Gastroesophageal sphincter (tissue), 4 donors: ENCODE measurements at regions not wholly inside any gene's neighbourhood (a gene's known extent, or its start where the extent isn't known, plus 50 kb on each side); places are given as distances from the start of the nearest gene placed in this dataset.
A peak's percentile ranks its signal among the peaks of the same experiment; 100 is the strongest.

Experiments used
- ATAC-seq: fragments of 150-250 bp; one replicate; pipeline ENCODE4 v1.9.1; 2016; ENCODE audit warnings: mild to moderate bottlenecking, moderate library complexity
- H3K27ac ChIP-seq, 4 donors: fragments of 200-600 bp; sonication (generic) in 3 of 4; 1 replicate in 3 of 4; 2 replicates in 1 of 4; pipeline ENCODE4 v1.5.1; 2016 to 2019
- H3K27me3 ChIP-seq: fragments of 200-600 bp; sonication (generic); one replicate; pipeline ENCODE4 v1.5.1; 2019
- H3K36me3 ChIP-seq, 2 donors: fragments of 200-600 bp; sonication (generic); one replicate each; pipeline ENCODE4 v1.5.1; 2019; ENCODE audit warnings: control low read depth in 1 of 2
- H3K4me1 ChIP-seq, 3 donors: fragments of 200-600 bp; sonication (generic); 1 replicate in 2 of 3; 2 replicates in 1 of 3; pipeline ENCODE4 v1.5.1; 2016 to 2019; ENCODE audit warnings: control low read depth in 2 of 3
- H3K4me3 ChIP-seq, 2 donors: fragments of 200-600 bp; sonication (generic); one replicate each; pipeline ENCODE4 v1.5.1; 2019; ENCODE audit warnings: mild to moderate bottlenecking in 1 of 2, moderate library complexity in 1 of 2
- H3K9me3 ChIP-seq, 3 donors: fragments of 200-600 bp; sonication (generic); one replicate each; pipeline ENCODE4 v1.5.1; 2017 to 2019; ENCODE audit warnings: control low read depth in 2 of 3
- EP300 ChIP-seq: sonication (generic); formaldehyde crosslinking; IDR thresholded peaks from one replicate; pipeline ENCODE4 v1.6.1; 2017; ENCODE audit warnings: antibody characterized with exemption, mild to moderate bottlenecking
- POLR2A ChIP-seq, 2 donors: fragments of 450-650 bp; IDR thresholded peaks; one replicate each; pipeline ENCODE4 v1.6.1; 2017; ENCODE audit warnings: antibody characterized with exemption in 2 of 2, mild to moderate bottlenecking in 2 of 2, moderate library complexity in 1 of 2
- POLR2AphosphoS5 ChIP-seq: sonication (generic); formaldehyde crosslinking; IDR thresholded peaks from one replicate; pipeline ENCODE4 v1.6.1; 2017; ENCODE audit warnings: antibody characterized with exemption
- WGBS, 2 donors: methylation state at CpG; one replicate each; pipeline ENCODE4 v1.1.5; 2018; ENCODE audit warnings: low coverage in 1 of 2; 5-methylcytosine and 5-hydroxymethylcytosine counted together
- TF ChIP-seq, protein P1 (sequence below), 4 experiments: fragments of 200-600 bp in 2 of 4; fragments of 450-650 bp in 2 of 4; sonication (generic) in 1 of 4; IDR thresholded peaks; one replicate each; pipeline ENCODE4 v1.5.1; 2017 to 2019; ENCODE audit warnings: antibody characterized with exemption in 4 of 4, mild to moderate bottlenecking in 2 of 4, moderate library complexity in 2 of 4

DNA sequence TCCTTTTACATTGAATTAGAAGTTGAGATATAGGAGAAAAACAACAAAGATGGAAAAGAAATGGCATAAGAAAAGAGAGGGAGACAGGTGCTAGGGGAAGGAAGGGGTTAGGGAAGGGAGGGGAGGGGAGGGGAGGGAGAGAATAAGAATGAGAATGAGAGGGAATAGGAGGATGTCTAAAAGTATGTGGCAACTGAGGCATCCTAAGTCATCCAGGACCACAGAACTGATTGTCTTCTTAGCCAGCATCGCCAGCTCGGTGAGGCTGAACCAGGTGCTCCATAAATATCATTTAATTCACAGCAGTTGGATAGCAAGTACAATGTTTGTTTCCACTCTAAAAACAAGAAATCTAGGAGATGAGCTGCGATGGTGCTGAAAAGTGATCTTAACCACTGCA is 393.5 kb downstream of the TMEM182 start:
- Histone ChIP-seq H3K27ac (no peak overlapping the region), H3K4me3 (no peak overlapping the region), H3K9me3 (no peaks in the 10 kb centered on the region), H3K27me3 (no peaks in the 10 kb centered on the region), H3K4me1 (peaks cover 3 to 26% (median 4%) of the 10 kb centered on the region in 3 donors), H3K36me3 (no peaks in the 10 kb centered on the region)
- TF ChIP-seq, protein P1, sequence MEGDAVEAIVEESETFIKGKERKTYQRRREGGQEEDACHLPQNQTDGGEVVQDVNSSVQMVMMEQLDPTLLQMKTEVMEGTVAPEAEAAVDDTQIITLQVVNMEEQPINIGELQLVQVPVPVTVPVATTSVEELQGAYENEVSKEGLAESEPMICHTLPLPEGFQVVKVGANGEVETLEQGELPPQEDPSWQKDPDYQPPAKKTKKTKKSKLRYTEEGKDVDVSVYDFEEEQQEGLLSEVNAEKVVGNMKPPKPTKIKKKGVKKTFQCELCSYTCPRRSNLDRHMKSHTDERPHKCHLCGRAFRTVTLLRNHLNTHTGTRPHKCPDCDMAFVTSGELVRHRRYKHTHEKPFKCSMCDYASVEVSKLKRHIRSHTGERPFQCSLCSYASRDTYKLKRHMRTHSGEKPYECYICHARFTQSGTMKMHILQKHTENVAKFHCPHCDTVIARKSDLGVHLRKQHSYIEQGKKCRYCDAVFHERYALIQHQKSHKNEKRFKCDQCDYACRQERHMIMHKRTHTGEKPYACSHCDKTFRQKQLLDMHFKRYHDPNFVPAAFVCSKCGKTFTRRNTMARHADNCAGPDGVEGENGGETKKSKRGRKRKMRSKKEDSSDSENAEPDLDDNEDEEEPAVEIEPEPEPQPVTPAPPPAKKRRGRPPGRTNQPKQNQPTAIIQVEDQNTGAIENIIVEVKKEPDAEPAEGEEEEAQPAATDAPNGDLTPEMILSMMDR (IDR thresholded peaks at IDR 0.05): no peak
- TF ChIP-seq POLR2A (IDR thresholded peaks at IDR 0.05) (no peak), EP300 (no peak), POLR2AphosphoS5 (no peak)
- ATAC-seq: no peak
- WGBS, 2 donors: 83 to 100% methylated on average over 3 of the region's 3 CpGs

DNA sequence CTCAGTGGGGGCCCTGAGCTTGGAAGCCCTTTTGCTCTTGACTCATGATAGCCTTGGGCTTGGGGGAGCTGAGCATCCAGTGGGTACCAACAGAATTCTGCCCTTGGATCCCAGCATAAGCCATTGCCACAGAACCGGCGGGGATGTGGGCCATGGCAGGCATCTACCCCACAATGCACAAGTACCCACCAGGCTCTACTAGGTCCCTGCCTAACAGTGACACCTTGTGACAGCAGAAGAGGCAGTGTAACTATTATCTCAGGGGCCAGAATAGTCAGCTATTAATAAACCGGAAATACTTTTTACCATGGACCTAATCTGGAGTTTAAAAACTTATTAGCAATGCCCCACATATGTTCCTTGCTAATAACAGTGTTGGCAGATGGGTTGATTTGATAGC is 397.2 kb downstream of the TMEM182 start:
- ATAC-seq: no peak
- H3K27me3 ChIP-seq: no peaks in the 10 kb centered on the region
- H3K36me3 ChIP-seq: no peaks in the 10 kb centered on the region
- peaks cover 3 to 10% (median 4%) of the 10 kb centered on the region in 3 donors for H3K4me1 ChIP-seq
- no peaks in the 10 kb centered on the region for H3K9me3 ChIP-seq
- no peak overlapping the region for H3K4me3 ChIP-seq
- WGBS, 2 donors: 69% methylated on average over 1 of the region's 3 CpGs; no CpG with 5 or more reads in 1 of the 2 donors
- TF ChIP-seq EP300: no peak
- TF ChIP-seq, protein P1 (IDR thresholded peaks at IDR 0.05): no peak
- TF ChIP-seq POLR2A (IDR thresholded peaks at IDR 0.05): no peak
- no peak for TF ChIP-seq POLR2AphosphoS5
- no peak overlapping the region for H3K27ac ChIP-seq

DNA sequence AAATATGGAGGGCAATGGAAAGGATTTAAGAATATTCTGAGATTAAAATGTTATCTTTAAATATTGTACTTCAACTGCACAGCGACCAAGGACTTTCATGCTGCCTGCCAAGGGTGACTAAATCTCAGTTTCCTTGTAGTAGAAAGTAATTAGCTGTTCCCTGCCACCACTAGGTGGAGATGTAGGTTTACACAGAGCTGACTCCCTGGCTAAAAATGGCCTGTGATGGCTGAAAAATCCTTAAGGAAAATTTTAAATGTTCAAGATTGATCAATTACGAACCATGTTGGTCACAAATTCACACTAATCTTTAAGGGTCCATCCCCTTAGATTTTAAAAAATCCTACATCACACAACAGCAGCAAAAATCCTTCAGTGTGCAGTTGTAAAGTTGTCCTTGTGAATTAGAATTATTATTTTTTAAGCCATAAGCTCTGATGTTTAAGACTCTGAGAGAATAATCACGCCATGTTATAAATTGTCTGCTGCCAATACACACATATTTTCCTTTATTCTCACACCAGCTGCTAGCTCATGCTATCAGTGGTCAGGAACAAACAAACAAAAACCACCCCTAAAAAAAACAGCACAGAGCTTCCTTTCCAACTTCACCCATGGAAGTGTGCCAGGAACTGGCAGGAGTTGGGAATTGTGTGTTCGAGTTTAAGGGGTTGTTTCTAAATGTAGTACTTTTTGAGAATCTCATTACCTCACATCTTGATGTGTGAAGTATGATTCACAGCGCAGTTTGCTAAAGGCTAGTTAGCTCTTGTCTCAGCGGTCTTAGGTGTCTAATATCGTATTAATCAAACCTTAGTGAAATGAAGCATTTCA is 399.8 kb downstream of the TMEM182 start:
- WGBS, 2 donors: 46 to 48% methylated on average over 7 of the region's 7 CpGs
- Histone ChIP-seq H3K36me3 (no peaks in the 10 kb centered on the region), H3K27me3 (no peaks in the 10 kb centered on the region), H3K4me1 (no peaks in the 10 kb centered on the region), H3K27ac (no peak overlapping the region), H3K9me3 (no peaks in the 10 kb centered on the region), H3K4me3 (no peak overlapping the region)
- TF ChIP-seq POLR2A (IDR thresholded peaks at IDR 0.05): no peak
- TF ChIP-seq, protein P1 (IDR thresholded peaks at IDR 0.05): peak; percentile 38 to 69 (median 53)
- no peak for ATAC-seq

DNA sequence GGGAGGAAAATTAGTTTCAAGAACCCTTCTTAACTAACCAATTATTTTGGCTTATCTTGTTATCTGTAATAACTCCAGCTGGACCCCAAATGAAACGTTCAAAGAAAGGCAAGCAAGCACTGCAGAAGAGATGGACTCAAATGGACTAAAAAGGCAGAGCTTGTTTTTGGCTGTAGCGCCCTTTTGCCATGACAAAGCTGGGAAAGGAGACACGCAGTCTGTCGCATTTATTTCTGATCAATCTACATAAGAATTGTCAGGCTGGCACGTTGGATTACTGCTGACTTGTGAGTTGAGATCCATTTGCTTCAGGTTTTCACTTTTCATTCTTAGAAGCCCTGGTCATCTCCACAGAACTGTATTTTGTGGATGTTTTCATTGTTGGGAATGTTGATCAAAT is 402.9 kb downstream of the TMEM182 start:
- no peak overlapping the region for H3K27ac ChIP-seq
- H3K4me1 ChIP-seq: no peaks in the 10 kb centered on the region
- H3K4me3 ChIP-seq: no peak overlapping the region
- H3K9me3 ChIP-seq: no peaks in the 10 kb centered on the region
- no peaks in the 10 kb centered on the region for H3K27me3 ChIP-seq
- 46 to 51% methylated on average over 5 of the region's 5 CpGs for WGBS, 2 donors
- no peaks in the 10 kb centered on the region for H3K36me3 ChIP-seq
- no peak for ATAC-seq
- TF ChIP-seq EP300 (no peak), POLR2A (IDR thresholded peaks at IDR 0.05) (no peak), POLR2AphosphoS5 (no peak)
- TF ChIP-seq, protein P1 (IDR thresholded peaks at IDR 0.05): no peak

DNA sequence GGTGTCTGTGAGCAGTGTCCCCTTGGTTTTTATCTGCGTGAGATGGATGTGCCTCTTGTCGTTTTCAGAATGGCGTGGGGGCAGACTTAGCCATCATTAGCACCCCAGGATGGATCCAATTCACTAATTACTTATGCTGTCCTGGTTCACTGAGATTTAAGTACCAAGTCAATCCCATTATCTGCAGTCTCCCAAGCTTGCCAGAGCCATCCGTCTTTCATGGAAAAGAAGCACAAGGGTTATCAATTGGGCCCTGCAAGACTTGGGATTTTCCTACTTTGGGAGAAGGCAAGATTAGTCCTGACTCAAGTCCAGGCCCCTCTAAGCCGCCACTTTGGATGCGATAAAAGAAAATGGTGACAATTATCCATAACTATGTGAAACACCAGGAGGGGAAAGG is 404.0 kb downstream of the TMEM182 start:
- H3K27ac ChIP-seq: no peak overlapping the region

More for the DNA sequence above, 404.0 kb downstream of the TMEM182 start:
- ATAC-seq: no peak
- WGBS, 2 donors: 67% methylated on average over 3 of the region's 6 CpGs; no CpG with 5 or more reads in 1 of the 2 donors
- TF ChIP-seq EP300: no peak
- TF ChIP-seq, protein P1 (IDR thresholded peaks at IDR 0.05): no peak
- TF ChIP-seq POLR2A (IDR thresholded peaks at IDR 0.05): no peak
- TF ChIP-seq POLR2AphosphoS5: no peak
- no peaks in the 10 kb centered on the region for H3K27me3 ChIP-seq
- H3K4me3 ChIP-seq: no peak overlapping the region
- H3K36me3 ChIP-seq: no peaks in the 10 kb centered on the region
- no peaks in the 10 kb centered on the region for H3K9me3 ChIP-seq
- H3K4me1 ChIP-seq: no peaks in the 10 kb centered on the region
